ENCODE measurements at regions not wholly inside any gene's neighbourhood (a gene's known extent, or its start where the extent isn't known, plus 50 kb on each side); places are given as distances from the start of the nearest gene placed in this dataset.

- H3K4me1 ChIP-seq = no peaks in the 10 kb centered on the region
- DNase-seq (no peak), ATAC-seq (ENCODE audit: low FRiP score in 2 of 2) (no peak)
- no peaks in the 10 kb centered on the region for H3K9me3 ChIP-seq
- H3K36me3 ChIP-seq = no peaks in the 10 kb centered on the region
- TF ChIP-seq CTCF (IDR thresholded peaks at IDR 0.05) (no peak), POLR2AphosphoS5 (IDR thresholded peaks at IDR 0.05) (no peak), POLR2A (IDR thresholded peaks at IDR 0.05) (no peak), EP300 (IDR thresholded peaks at IDR 0.05) (no peak)
- no peak overlapping the region for H3K27ac ChIP-seq
- H3K27me3 ChIP-seq = no peaks in the 10 kb centered on the region
- H3K4me3 ChIP-seq = no peak overlapping the region
Observed at GRCh38 chr2:139083121-139083520, 302.9 kb upstream of the NXPH2 start.

DNA sequence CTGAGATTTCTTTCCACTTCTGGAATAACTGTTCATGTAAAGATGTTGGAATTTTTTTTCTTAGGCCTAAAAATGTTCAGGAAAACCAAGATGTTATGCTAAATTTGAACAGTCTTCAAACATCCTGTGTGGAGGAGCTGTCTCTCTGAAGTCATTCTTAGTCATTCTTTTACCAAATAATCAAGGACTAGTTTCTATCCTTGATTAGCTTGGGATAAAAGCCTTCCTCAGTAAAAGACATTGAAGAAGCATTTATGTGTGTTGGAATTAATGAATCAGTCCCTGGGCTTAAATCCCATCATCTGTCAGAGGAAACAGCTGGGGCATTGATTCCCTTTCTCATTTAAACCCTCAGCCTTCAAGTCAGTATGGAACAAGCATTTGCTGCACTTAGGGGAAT, 300.1 kb upstream of the NXPH2 start:
- Histone ChIP-seq H3K36me3 (no peaks in the 10 kb centered on the region), H3K27me3 (no peaks in the 10 kb centered on the region), H3K9me3 (no peaks in the 10 kb centered on the region), H3K4me1 (no peaks in the 10 kb centered on the region), H3K4me3 (no peak overlapping the region), H3K27ac (no peak overlapping the region)
- no peak for TF ChIP-seq POLR2AphosphoS5 (IDR thresholded peaks at IDR 0.05)
- no peak for TF ChIP-seq EP300 (IDR thresholded peaks at IDR 0.05)
- TF ChIP-seq POLR2A (IDR thresholded peaks at IDR 0.05) = no peak
- no peak for TF ChIP-seq CTCF (IDR thresholded peaks at IDR 0.05)
- ATAC-seq (ENCODE audit: low FRiP score in 2 of 2) (no peak), DNase-seq (no peak)

GRCh38 chr2:139079311-139079710, 299.1 kb upstream of the NXPH2 start:
- no peak overlapping the region for H3K27ac ChIP-seq
- 90 to 97% methylated on average over 2 of the region's 2 CpGs for WGBS, 2 donors
- TF ChIP-seq POLR2A (IDR thresholded peaks at IDR 0.05) = no peak
- TF ChIP-seq POLR2AphosphoS5 (IDR thresholded peaks at IDR 0.05) = no peak
- no peak for TF ChIP-seq CTCF (IDR thresholded peaks at IDR 0.05)
- no peak for TF ChIP-seq EP300 (IDR thresholded peaks at IDR 0.05)
- ATAC-seq (ENCODE audit: low FRiP score in 2 of 2) = no peak
- no peaks in the 10 kb centered on the region for H3K4me1 ChIP-seq
- no peaks in the 10 kb centered on the region for H3K9me3 ChIP-seq
- no peak for DNase-seq
- H3K4me3 ChIP-seq = no peak overlapping the region
- H3K36me3 ChIP-seq = no peaks in the 10 kb centered on the region
- H3K27me3 ChIP-seq = no peaks in the 10 kb centered on the region

DNA sequence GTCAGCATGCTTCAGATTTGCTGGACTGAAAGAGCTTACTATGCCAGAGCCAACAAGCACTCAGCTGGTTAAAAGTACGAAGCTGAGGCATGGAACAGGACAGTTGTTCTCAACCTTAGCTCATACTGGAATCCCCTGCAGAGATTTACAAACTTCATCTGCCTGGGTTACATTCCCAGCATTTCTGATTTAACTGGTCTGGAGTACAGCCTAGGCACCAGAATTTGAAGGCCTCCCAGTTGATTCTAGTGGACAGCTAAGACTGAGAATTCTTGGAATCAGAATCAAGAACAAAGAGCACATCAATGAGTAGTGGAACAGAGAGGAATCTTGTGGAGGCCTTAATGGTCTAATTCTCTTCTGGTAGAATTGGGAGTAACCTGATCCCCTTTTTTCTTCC, 298.2 kb upstream of the NXPH2 start:
- ATAC-seq (ENCODE audit: low FRiP score in 2 of 2) = no peak
- H3K36me3 ChIP-seq = no peaks in the 10 kb centered on the region
- no peak overlapping the region for H3K27ac ChIP-seq
- H3K9me3 ChIP-seq = no peaks in the 10 kb centered on the region
- H3K4me3 ChIP-seq = no peak overlapping the region
- TF ChIP-seq POLR2A (IDR thresholded peaks at IDR 0.05) (no peak), POLR2AphosphoS5 (IDR thresholded peaks at IDR 0.05) (no peak), CTCF (IDR thresholded peaks at IDR 0.05) (no peak), EP300 (IDR thresholded peaks at IDR 0.05) (no peak)
- H3K27me3 ChIP-seq = no peaks in the 10 kb centered on the region
- whole genome bisulfite sequencing, 2 donors = 31 to 58% methylated on average over 1 of the region's 1 CpG
- no peak for DNase-seq
- H3K4me1 ChIP-seq = no peaks in the 10 kb centered on the region

DNA sequence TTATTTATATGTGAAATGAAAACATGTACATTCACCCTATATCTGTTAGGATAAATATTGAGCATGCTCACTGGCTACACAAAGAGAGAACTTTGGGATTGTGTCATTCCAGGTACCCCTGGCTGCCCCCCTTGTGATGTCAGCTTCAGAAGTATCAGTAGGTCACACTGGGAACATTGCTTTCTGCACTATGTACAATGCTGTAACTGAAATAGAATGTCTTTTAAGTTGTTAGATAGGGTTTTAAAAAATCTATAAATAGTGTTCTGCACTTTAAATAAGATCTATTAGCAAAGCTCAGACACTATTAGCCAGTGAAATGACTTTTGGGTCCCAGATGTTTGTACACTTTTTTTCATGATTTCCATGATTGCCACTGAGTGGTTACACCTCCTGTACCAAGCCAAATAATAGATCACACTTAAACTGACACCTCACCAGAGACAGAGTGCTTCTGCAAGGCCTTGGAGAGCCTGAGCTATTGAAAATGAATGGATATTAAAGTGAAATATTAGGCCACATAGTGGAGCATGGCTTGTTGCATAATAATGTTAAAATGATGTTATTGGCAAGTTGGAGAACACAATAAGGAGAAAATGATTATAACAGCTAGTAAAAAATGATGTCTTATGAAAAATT, 297.0 kb upstream of the NXPH2 start:
- no peak for TF ChIP-seq POLR2AphosphoS5 (IDR thresholded peaks at IDR 0.05)
- no peak for TF ChIP-seq CTCF (IDR thresholded peaks at IDR 0.05)
- no peak for TF ChIP-seq EP300 (IDR thresholded peaks at IDR 0.05)
- TF ChIP-seq POLR2A (IDR thresholded peaks at IDR 0.05) = no peak
- ATAC-seq (ENCODE audit: low FRiP score in 2 of 2) = no peak
- Histone ChIP-seq H3K4me1 (no peaks in the 10 kb centered on the region), H3K27me3 (no peaks in the 10 kb centered on the region), H3K27ac (no peak overlapping the region), H3K36me3 (no peaks in the 10 kb centered on the region), H3K4me3 (no peak overlapping the region), H3K9me3 (no peaks in the 10 kb centered on the region)
- no peak for DNase-seq

All from upper lobe of left lung (tissue), 6 donors.